DMS53 (cell line): ENCODE measurements at regions not wholly inside any gene's neighbourhood (a gene's known extent, or its start where the extent isn't known, plus 50 kb on each side); places are given as distances from the start of the nearest gene placed in this dataset.

Experiments used
- DNase-seq: peaks from one replicate; lab custom pipeline; 2025; lab: John Stamatoyannopoulos, UW

- no peak for DNase-seq
Measured at GRCh38 chrX:151239751-151240150, 63.4 kb downstream of the GPR50 start.

- DNase-seq: no peak
Measured at GRCh38 chrX:151240237-151240636, 63.9 kb downstream of the GPR50 start.

- DNase-seq: no peak
Measured at GRCh38 chrX:151268836-151269235, 92.5 kb downstream of the GPR50 start.

DNA sequence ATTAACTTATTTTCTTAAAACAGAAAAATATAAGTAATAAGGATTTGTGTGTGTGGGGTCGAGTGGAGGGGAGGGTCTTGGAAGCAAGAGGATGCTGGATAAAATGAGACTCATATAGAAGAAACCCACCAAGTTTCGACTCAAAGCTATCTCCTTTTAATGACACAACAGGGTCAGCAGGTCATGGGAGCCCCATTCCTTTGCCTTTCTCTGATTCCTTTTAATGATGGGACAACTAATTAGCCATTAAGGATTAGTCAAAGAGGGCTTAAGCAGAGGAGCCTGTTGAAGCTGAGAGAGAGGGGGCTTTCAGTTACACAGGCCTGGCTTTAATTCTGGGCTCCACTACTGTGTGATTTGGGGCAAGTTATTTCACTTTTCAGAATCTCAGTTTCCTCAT, 102.8 kb downstream of the GPR50 start:
- no peak for DNase-seq

DNA sequence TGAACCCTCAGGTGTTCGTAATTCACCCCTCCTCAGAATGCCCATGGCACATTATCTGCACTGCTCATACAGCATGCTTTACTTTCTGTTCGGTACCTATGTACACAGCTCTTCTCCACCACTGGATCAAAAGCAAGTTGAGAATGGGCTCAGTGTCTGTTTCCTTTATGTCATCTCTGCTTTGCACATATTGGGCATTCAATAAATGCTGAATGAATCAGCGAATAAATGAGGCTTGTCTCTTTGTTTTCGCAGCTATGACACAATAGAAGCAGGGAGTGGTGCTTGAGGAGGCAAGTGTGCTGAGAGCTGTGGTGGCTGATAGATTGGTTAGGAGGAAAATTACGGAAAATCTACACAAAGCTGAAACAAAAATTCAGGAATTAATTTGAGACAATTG, 109.1 kb upstream of the VMA21 start:
- DNase-seq: peak; percentile 4

DNA sequence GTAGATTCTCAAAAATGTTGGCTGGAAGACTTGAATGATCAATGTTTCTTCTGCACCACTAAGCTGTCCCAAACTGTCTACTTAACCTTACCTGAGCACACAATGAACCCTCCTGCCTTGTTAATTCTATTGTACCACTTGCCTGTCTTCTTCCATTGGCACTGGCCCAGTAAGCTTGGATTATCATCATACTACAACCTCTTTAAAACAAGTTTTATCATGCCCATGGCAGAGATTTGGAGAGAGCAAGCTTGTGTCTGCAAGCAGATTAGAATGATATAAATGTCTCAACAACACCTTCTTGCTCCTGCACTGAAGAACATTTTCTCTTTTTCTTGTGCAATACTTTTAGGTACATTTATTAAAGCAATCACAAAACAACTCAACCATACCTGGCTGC, 74.0 kb upstream of the VMA21 start:
- no peak for DNase-seq

- DNase-seq: no peak
Measured at GRCh38 chrX:151336809-151337208, 60.2 kb upstream of the VMA21 start.

GRCh38 chrX:151346931-151347543, 50.0 kb upstream of the VMA21 start:
- DNase-seq: no peak
